Loucy (cell line): ENCODE measurements at regions not wholly inside any gene's neighbourhood (a gene's known extent, or its start where the extent isn't known, plus 50 kb on each side); places are given as distances from the start of the nearest gene placed in this dataset.

Experiments
- H2AFZ ChIP-seq: fragments of 200-600 bp; sonication (generic); 2 replicates; pipeline ENCODE4 v1.6.0; 2016; ENCODE audit warnings: antibody characterized with exemption, mild to moderate bottlenecking, low read length, moderate library complexity
- H3F3A ChIP-seq: fragments of 200-600 bp; 2 replicates; pipeline ENCODE4 v1.6.0; 2016; ENCODE audit warnings: antibody characterized with exemption, low read depth, mild to moderate bottlenecking
- H3K27me3 ChIP-seq: fragments of 200-600 bp; sonication (generic); 2 replicates; pipeline ENCODE4 v1.6.1; 2014; ENCODE audit warnings: low read length, mild to moderate bottlenecking; ENCODE audit not compliant: insufficient read depth, poor library complexity, severe bottlenecking
- H3K36me3 ChIP-seq: fragments of 200-600 bp; sonication (generic); 2 replicates; pipeline ENCODE4 v1.6.1; 2016; ENCODE audit warnings: low read length; ENCODE audit not compliant: insufficient read depth
- H3K4me1 ChIP-seq: fragments of 200-600 bp; sonication (generic); 2 replicates; pipeline ENCODE4 v1.5.1; 2014; ENCODE audit warnings: low read length, mild to moderate bottlenecking; ENCODE audit not compliant: insufficient read depth, poor library complexity, severe bottlenecking
- H3K4me2 ChIP-seq: fragments of 200-600 bp; sonication (generic); 2 replicates; pipeline ENCODE4 v1.6.0; 2014; ENCODE audit warnings: antibody characterized with exemption, low read length, low read depth, mild to moderate bottlenecking; ENCODE audit not compliant: poor library complexity, severe bottlenecking
- H3K4me3 ChIP-seq: fragments of 200-600 bp; sonication (generic); 2 replicates; pipeline ENCODE4 v1.5.1; 2014; ENCODE audit warnings: low read length, mild to moderate bottlenecking, mixed read lengths; ENCODE audit not compliant: poor library complexity, severe bottlenecking
- H3K79me2 ChIP-seq: fragments of 200-600 bp; sonication (generic); 2 replicates; pipeline ENCODE4 v1.6.1; 2014; ENCODE audit warnings: low read length; ENCODE audit not compliant: insufficient read depth
- H3K9ac ChIP-seq: fragments of 200-600 bp; sonication (generic); 2 replicates; pipeline ENCODE4 v1.6.0; 2014; ENCODE audit warnings: mild to moderate bottlenecking, low read depth, low read length, moderate library complexity; ENCODE audit not compliant: poor library complexity, severe bottlenecking
- H3K9me2 ChIP-seq: fragments of 200-600 bp; sonication (generic); replicated peaks from 2 replicates; pipeline ENCODE4 v1.6.1; 2016; ENCODE audit warnings: low read depth, low read length, mixed read lengths
- H3K9me3 ChIP-seq: fragments of 200-600 bp; sonication (generic); 2 replicates; pipeline ENCODE4 v1.6.1; 2014; ENCODE audit warnings: mild to moderate bottlenecking, antibody characterized with exemption, low read length, low read depth; ENCODE audit not compliant: insufficient read depth
- H4K20me1 ChIP-seq: fragments of 200-600 bp; sonication (generic); 2 replicates; pipeline ENCODE4 v1.6.0; 2014; ENCODE audit warnings: antibody characterized with exemption, low read length, mild to moderate bottlenecking; ENCODE audit not compliant: insufficient read depth, poor library complexity, severe bottlenecking
- EZH2phosphoT487 ChIP-seq: fragments of 200-600 bp; IDR thresholded peaks from 2 replicates; pipeline ENCODE4 v1.6.1; 2018; ENCODE audit warnings: antibody characterized with exemption, mild to moderate bottlenecking, moderate library complexity, borderline replicate concordance
- TF ChIP-seq, protein P1 (sequence below): fragments of 200-600 bp; sonication (generic); conservative IDR thresholded peaks from 2 replicates; pipeline ENCODE4 v1.5.1; 2014; ENCODE audit warnings: mild to moderate bottlenecking, antibody characterized with exemption, low read length

DNA sequence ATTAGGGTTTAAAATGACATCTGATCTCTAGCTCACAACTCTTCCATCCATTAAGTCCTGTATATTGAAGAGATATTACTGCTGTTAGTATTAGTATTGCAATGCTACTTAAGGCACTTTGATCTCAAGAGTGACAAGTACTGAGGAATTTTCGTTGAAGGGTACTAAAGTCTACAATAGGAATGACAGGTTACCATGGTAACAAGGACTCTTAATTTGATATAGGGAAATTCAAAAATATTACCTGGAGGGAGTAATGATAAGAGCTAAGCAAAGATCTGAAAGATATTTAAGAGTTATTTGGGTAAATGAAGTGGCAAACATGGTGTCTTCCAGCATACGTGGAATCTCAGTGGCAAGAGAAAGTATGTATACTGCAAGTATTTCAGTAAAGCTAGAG lies 518.0 kb upstream of the SLC35B3 start:
- H2AFZ ChIP-seq: no peak overlapping the region
- no peaks in the 10 kb centered on the region for H3K79me2 ChIP-seq
- H3K9ac ChIP-seq: no peak overlapping the region
- no peak overlapping the region for H3K4me2 ChIP-seq
- H3K9me3 ChIP-seq: no peaks in the 10 kb centered on the region
- H3K4me1 ChIP-seq: no peaks in the 10 kb centered on the region
- no peak for TF ChIP-seq EZH2phosphoT487
- TF ChIP-seq, protein P1, sequence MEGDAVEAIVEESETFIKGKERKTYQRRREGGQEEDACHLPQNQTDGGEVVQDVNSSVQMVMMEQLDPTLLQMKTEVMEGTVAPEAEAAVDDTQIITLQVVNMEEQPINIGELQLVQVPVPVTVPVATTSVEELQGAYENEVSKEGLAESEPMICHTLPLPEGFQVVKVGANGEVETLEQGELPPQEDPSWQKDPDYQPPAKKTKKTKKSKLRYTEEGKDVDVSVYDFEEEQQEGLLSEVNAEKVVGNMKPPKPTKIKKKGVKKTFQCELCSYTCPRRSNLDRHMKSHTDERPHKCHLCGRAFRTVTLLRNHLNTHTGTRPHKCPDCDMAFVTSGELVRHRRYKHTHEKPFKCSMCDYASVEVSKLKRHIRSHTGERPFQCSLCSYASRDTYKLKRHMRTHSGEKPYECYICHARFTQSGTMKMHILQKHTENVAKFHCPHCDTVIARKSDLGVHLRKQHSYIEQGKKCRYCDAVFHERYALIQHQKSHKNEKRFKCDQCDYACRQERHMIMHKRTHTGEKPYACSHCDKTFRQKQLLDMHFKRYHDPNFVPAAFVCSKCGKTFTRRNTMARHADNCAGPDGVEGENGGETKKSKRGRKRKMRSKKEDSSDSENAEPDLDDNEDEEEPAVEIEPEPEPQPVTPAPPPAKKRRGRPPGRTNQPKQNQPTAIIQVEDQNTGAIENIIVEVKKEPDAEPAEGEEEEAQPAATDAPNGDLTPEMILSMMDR: no peak
- H4K20me1 ChIP-seq: no peaks in the 10 kb centered on the region
- H3F3A ChIP-seq: no peaks in the 10 kb centered on the region
- H3K36me3 ChIP-seq: no peaks in the 10 kb centered on the region
- H3K4me3 ChIP-seq: no peak overlapping the region
- H3K9me2 ChIP-seq: no peaks in the 10 kb centered on the region
- no peaks in the 10 kb centered on the region for H3K27me3 ChIP-seq

DNA sequence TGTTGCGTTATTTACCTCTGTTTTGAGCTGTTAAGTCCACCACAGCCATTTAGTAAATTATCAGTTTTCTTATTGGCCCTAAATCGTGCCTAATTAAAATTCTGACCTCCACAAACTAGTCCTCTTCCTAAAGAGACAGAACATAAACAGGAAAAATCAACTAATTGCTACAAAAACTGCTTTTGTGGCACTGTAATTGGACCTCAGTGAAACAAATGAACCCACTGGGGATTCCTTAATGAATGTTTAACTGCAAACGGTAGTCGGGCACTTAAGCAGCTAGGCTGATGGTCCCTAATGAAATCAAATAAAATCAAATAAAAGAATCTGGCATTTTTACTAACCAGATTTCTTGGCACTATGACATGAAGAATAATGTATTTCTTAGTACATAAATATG lies 513.4 kb upstream of the SLC35B3 start:
- Histone ChIP-seq H2AFZ (no peak overlapping the region), H3K4me1 (no peaks in the 10 kb centered on the region), H3K9ac (no peak overlapping the region), H3K9me2 (no peaks in the 10 kb centered on the region), H3K36me3 (no peaks in the 10 kb centered on the region), H3F3A (no peaks in the 10 kb centered on the region), H3K9me3 (no peaks in the 10 kb centered on the region), H3K4me3 (no peak overlapping the region), H3K4me2 (no peak overlapping the region), H3K27me3 (no peaks in the 10 kb centered on the region), H4K20me1 (no peaks in the 10 kb centered on the region), H3K79me2 (no peaks in the 10 kb centered on the region)
- TF ChIP-seq, protein P1: no peak

DNA sequence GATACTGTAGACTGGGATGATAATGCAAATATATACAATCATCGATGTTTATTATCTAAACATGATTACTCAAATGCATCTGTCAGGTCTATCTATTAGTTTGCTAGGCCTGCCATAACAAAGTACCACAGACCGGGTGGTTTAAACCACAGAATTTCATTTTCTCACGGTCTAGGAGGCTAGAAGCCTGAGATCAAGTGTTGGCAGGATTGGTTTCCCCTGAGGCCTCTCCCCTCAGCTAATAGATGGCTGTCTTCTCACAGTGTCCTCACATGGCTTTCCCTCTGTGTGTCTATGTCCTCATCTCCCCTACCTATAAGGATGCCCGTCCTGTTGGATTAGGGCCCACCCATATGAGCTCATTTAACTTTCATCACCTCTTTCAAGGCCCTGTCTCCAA lies 512.6 kb upstream of the SLC35B3 start:
- H3K79me2 ChIP-seq: no peaks in the 10 kb centered on the region
- no peaks in the 10 kb centered on the region for H3F3A ChIP-seq
- H3K36me3 ChIP-seq: no peaks in the 10 kb centered on the region
- H3K9me3 ChIP-seq: no peaks in the 10 kb centered on the region
- H3K9ac ChIP-seq: no peak overlapping the region
- no peaks in the 10 kb centered on the region for H3K27me3 ChIP-seq
- H3K4me2 ChIP-seq: no peak overlapping the region
- H2AFZ ChIP-seq: no peak overlapping the region
- no peaks in the 10 kb centered on the region for H3K4me1 ChIP-seq
- TF ChIP-seq, protein P1: no peak
- TF ChIP-seq EZH2phosphoT487: no peak
- H3K9me2 ChIP-seq: no peaks in the 10 kb centered on the region
- H4K20me1 ChIP-seq: no peaks in the 10 kb centered on the region
- H3K4me3 ChIP-seq: no peak overlapping the region
